GM10266 (cell line): ENCODE measurements at regions not wholly inside any gene's neighbourhood (a gene's known extent, or its start where the extent isn't known, plus 50 kb on each side); places are given as distances from the start of the nearest gene placed in this dataset.

Experiments used
- DNase-seq: peaks from one replicate; pipeline ENCODE4 v3.0.0; 2012; ENCODE audit errors: extremely low spot score
- TF ChIP-seq, protein P1 (sequence below): IDR thresholded peaks from 2 replicates; pipeline ENCODE4 v1.5.1; 2012; ENCODE audit warnings: mild to moderate bottlenecking, low read depth; ENCODE audit not compliant: control insufficient read depth, insufficient read depth; ENCODE audit errors: missing control alignments

DNA sequence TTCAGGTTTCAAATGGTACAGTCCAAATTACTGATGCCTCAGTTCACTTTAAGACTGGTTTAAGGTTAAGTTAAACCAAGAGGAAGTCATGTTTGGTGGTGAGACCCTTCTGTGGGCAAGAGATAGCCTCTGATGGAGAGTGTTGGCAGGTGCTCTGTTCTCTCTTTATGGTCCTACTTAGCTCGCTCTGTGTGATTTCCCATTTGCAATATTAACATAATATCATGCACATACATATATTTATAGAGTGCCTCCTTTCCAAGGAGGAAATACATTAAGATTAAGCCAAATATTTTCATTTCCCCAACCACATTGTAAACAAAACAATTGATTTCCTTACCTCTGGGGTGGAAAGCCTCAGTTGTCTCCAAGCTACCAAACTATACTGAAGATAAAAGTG, 222.4 kb downstream of the PIK3C3 start:
- TF ChIP-seq, protein P1, sequence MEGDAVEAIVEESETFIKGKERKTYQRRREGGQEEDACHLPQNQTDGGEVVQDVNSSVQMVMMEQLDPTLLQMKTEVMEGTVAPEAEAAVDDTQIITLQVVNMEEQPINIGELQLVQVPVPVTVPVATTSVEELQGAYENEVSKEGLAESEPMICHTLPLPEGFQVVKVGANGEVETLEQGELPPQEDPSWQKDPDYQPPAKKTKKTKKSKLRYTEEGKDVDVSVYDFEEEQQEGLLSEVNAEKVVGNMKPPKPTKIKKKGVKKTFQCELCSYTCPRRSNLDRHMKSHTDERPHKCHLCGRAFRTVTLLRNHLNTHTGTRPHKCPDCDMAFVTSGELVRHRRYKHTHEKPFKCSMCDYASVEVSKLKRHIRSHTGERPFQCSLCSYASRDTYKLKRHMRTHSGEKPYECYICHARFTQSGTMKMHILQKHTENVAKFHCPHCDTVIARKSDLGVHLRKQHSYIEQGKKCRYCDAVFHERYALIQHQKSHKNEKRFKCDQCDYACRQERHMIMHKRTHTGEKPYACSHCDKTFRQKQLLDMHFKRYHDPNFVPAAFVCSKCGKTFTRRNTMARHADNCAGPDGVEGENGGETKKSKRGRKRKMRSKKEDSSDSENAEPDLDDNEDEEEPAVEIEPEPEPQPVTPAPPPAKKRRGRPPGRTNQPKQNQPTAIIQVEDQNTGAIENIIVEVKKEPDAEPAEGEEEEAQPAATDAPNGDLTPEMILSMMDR: no peak
- DNase-seq: no peak

DNA sequence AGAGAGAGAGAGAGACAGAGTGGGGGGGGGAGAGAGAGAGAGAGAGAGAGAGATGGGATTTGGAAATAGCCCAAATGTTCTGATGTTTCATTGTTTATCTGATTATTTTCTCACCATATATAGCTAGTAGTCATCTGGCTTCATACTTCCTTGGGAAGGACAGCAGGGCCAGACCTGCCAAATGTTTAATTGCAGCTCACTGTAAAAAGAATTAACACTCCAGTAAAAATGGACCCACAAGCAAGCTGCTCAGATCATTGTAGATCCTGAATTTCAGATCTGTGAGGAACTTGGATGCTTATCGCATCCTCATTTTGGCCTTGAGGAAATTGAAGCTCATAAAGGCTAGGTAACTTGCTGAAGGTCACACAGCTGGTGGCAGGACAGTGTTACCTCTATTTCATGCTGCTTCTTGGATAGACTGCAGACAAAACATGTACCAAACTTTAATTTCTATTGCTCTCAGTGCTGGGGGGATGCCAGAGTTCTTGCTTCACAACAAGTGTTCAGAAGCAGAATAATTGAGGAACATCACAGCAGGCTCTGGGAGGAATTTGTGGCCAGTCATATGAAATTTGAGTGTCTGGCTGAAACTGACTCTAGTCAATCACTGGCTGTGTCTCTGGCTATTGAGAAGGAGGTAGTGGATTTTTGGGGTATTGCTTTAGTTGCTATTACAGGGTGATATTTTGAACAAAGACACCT, 223.5 kb downstream of the PIK3C3 start:
- TF ChIP-seq, protein P1: no peak
- DNase-seq: no peak

DNA sequence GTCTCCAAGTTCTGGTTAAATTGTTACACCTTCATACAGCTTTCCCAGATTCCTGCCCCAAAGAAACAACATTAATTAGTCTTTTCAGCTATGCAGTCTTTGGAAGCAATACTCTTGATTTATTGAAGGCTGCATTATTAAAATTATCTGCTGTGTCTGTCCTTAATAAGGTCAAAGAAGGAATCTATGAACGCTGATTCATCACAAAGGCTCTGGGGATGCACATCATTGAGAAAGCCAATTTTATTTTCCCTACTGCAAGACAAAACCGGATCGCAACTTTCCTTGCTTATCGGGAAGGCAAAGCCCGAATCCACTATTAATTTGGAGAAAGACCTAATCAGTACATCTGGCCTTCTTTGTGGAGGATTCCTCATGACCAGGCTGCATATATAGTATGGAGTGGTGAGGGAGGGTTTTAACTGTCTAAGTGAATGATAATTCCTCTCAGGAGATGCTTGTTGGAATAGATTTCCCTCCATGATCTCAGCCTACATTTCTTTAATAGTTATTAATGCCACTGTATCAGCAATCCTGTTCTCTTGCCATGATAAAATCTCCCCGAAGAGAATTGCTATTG, 224.6 kb downstream of the PIK3C3 start:
- DNase-seq: no peak
- TF ChIP-seq, protein P1: no peak

DNA sequence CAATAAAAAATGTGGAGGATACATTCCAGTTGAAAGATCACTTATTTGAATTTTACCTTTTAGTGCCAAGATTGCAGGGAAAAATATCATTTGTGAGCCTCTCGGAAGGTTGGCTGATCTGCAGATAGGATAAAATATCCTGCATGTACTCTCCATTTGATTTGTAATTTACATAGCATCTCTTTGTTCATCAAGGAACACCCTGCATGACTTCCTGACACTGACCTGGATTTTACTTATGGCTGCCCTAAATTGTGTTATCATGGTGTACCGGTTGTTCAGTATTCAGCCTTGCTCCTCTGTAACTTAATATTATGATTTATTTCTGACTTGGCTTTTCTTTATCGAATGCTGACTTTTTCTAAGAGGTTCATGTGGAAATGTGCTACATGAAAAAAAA, 226.4 kb downstream of the PIK3C3 start:
- TF ChIP-seq, protein P1: no peak
- no peak for DNase-seq

DNA sequence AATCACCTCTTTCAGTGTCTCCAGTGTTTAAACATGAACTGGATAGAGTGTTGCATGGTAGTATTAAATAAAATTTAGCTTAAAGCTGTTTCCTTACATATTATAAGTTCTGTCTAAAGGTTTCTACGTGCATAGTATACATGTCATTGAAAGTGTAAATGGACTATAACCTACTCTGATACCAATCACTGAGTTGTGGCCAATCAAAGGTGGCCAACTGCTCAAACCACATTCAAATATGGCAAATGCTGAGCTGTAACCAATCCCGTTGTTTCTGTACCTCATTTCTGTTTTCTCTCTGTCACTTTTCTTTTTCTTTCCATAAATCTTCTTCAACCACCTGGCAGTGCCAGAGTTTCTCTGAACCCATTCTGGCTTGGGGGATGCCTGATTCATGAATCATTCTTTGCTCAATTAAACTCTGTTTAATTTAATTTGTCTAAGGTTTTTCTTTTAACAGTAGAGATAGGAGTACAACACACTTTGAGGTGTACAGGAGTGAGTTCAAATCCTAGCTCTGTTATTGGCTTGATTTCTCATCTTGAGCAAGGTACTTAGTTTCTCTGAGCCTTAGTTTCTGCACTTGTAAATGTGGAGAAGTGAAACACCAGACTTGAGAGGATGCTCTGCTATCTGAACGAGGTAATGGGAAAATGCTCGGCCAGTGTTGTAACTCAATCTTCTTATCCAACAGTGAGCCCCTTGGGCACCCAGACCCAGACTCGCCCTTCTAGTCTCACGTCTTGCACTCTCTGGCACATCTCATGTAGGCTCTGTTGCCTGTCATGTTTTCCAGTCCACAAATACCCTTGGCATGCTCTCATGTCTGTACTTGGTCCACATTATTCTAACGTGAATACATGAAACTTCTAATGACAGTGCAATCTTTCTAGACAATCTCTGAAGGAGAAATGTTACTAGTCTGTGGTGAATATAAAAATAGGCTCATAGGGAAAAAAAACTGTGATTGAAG, 228.0 kb downstream of the PIK3C3 start:
- TF ChIP-seq, protein P1: no peak
- no peak for DNase-seq

DNA sequence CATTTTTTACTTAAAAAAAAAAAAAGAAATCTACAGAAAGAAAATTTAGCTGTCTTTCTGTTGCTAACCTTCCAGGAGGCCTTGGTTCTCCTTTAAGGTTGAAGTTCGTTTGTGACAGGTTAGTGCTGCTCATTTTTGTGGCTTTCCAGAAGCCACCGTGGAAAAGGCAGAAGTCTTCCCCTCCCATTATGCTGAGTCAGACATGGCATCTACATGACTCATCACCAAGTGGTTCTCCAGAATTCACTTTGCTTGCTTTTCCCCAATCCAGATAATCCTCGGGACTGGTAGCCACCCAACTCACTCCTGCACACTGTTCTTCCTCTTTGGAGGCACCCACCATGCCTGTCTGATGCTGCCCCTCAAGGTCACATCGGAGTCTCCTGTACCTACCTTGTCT, 228.7 kb downstream of the PIK3C3 start:
- TF ChIP-seq, protein P1: no peak
- no peak for DNase-seq
